HG03135 (cell line): ENCODE measurements at regions not wholly inside any gene's neighbourhood (a gene's known extent, or its start where the extent isn't known, plus 50 kb on each side); places are given as distances from the start of the nearest gene placed in this dataset.
"Not testable (repeated sequence)": the region's sequence is repeated elsewhere in the genome, so short reads cannot be mapped to it uniquely, and the experiment has no call there.

Source experiments
- ATAC-seq: cut with Tn5 transposase; IDR thresholded peaks from one replicate; pipeline ENCODE4 v1.9.1; 2021; ENCODE audit warnings: mild to moderate bottlenecking, moderate library complexity; ENCODE audit not compliant: unreplicated experiment

GRCh38 chr12:89848732-89849131 is 140.1 kb upstream of the ATP2B1 start:
- no peak for ATAC-seq

GRCh38 chr12:89846473-89847055 is 137.9 kb upstream of the ATP2B1 start:
- no peak for ATAC-seq

- ATAC-seq = no peak
Measured at GRCh38 chr12:89845767-89846166, 137.1 kb upstream of the ATP2B1 start.

GRCh38 chr12:89845366-89845765 is 136.7 kb upstream of the ATP2B1 start:
- no peak for ATAC-seq

GRCh38 chr12:89844539-89844938 is 135.9 kb upstream of the ATP2B1 start:
- no peak for ATAC-seq

- ATAC-seq = no peak
Measured at GRCh38 chr12:89840162-89840922, 131.7 kb upstream of the ATP2B1 start.

- ATAC-seq = no peak
Measured at GRCh38 chr12:89839444-89839843, 130.8 kb upstream of the ATP2B1 start.

GRCh38 chr12:89838833-89839232 is 130.2 kb upstream of the ATP2B1 start:
- ATAC-seq = no peak

- ATAC-seq = no peak
Measured at GRCh38 chr12:89836026-89836425, 127.4 kb upstream of the ATP2B1 start.

GRCh38 chr12:89834676-89835075 is 126.0 kb upstream of the ATP2B1 start:
- no peak for ATAC-seq

- ATAC-seq = no peak
Measured at GRCh38 chr12:89833337-89834252, 125.0 kb upstream of the ATP2B1 start.

- no peak for ATAC-seq
Measured at GRCh38 chr12:89832336-89832735, 123.7 kb upstream of the ATP2B1 start.

GRCh38 chr12:89831310-89832095 is 122.9 kb upstream of the ATP2B1 start:
- ATAC-seq = no peak

- no peak for ATAC-seq
Measured at GRCh38 chr12:89829434-89829975, 120.9 kb upstream of the ATP2B1 start.

- no peak for ATAC-seq
Measured at GRCh38 chr12:89828575-89828974, 119.9 kb upstream of the ATP2B1 start.

GRCh38 chr12:89827592-89827991 is 119.0 kb upstream of the ATP2B1 start:
- no peak for ATAC-seq

GRCh38 chr12:89826468-89826867 is 117.8 kb upstream of the ATP2B1 start:
- no peak for ATAC-seq

- no peak for ATAC-seq
Measured at GRCh38 chr12:89825591-89826449, 117.2 kb upstream of the ATP2B1 start.

- no peak for ATAC-seq
Measured at GRCh38 chr12:89824822-89825221, 116.2 kb upstream of the ATP2B1 start.

- not testable (repeated sequence) for ATAC-seq
Measured at GRCh38 chr12:89822992-89823391, 114.4 kb upstream of the ATP2B1 start.
